Subcutaneous abdominal adipose tissue (tissue), 5 donors: ENCODE measurements at regions not wholly inside any gene's neighbourhood (a gene's known extent, or its start where the extent isn't known, plus 50 kb on each side); places are given as distances from the start of the nearest gene placed in this dataset.
"Not testable (repeated sequence)": the region's sequence is repeated elsewhere in the genome, so short reads cannot be mapped to it uniquely, and the experiment has no call there.

Experiments
- H3K27ac ChIP-seq: one replicate; pipeline ENCODE4 v1.7.0; 2013; ENCODE audit warnings: low read depth, mild to moderate bottlenecking, inconsistent platforms, low read length, moderate library complexity
- H3K27me3 ChIP-seq, 5 donors: one replicate each; pipeline ENCODE4 v1.7.0; 2013; ENCODE audit warnings: low read length in 5 of 5, inconsistent platforms in 1 of 5; ENCODE audit not compliant: control insufficient read depth in 5 of 5, insufficient read depth in 4 of 5
- H3K36me3 ChIP-seq, 5 donors: one replicate each; pipeline ENCODE4 v1.7.0; 2013; ENCODE audit warnings: low read length in 5 of 5; ENCODE audit not compliant: control insufficient read depth in 5 of 5, insufficient read depth in 5 of 5
- H3K4me1 ChIP-seq, 5 donors: one replicate each; pipeline ENCODE4 v1.7.0; 2013; ENCODE audit warnings: low read length in 5 of 5, mild to moderate bottlenecking in 3 of 5, moderate library complexity in 1 of 5; ENCODE audit not compliant: control insufficient read depth in 5 of 5, insufficient read depth in 5 of 5
- H3K4me3 ChIP-seq, 5 donors: one replicate each; pipeline ENCODE4 v1.7.0; 2013; ENCODE audit warnings: low read length in 5 of 5, low read depth in 1 of 5
- H3K9ac ChIP-seq, 5 donors: one replicate each; pipeline ENCODE4 v1.7.0; 2013; ENCODE audit warnings: low read length in 5 of 5, mild to moderate bottlenecking in 4 of 5, moderate library complexity in 3 of 5
- H3K9me3 ChIP-seq, 5 donors: one replicate each; pipeline ENCODE4 v1.7.0; 2013; ENCODE audit warnings: low read length in 5 of 5; ENCODE audit not compliant: control insufficient read depth in 5 of 5
- donor health status: healthy.
- donor health status: healthy.
- donor health status: healthy.
- donor health status: healthy.
- donor health status: healthy.

DNA sequence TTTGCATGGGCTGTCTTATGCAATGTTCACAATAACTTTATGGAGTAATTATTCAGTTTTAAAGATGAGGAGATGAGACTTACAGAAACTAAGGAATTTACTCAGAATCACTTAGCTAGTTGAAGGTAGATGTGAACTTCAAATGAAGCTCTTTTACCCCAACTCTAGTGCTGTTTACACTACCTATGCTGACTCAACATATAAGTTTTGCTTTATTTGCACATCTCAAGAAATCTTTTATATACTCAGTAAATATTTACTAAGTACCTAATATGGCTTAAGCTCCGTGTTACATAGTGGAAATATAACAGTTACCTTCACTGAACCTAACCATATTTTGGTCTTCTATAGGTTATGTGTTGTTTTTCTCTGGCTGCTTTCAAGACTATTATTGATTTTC, 293.2 kb downstream of the ANXA1 start:
- Histone ChIP-seq H3K4me1 (peaks cover 0 to 11% (median 0%) of the 10 kb centered on the region in 5 donors), H3K36me3 (no peaks in the 10 kb centered on the region), H3K4me3 (no peak overlapping the region), H3K27me3 (no peaks in the 10 kb centered on the region), H3K9me3 (no peaks in the 10 kb centered on the region), H3K9ac (no peak overlapping the region), H3K27ac (no peak overlapping the region)

DNA sequence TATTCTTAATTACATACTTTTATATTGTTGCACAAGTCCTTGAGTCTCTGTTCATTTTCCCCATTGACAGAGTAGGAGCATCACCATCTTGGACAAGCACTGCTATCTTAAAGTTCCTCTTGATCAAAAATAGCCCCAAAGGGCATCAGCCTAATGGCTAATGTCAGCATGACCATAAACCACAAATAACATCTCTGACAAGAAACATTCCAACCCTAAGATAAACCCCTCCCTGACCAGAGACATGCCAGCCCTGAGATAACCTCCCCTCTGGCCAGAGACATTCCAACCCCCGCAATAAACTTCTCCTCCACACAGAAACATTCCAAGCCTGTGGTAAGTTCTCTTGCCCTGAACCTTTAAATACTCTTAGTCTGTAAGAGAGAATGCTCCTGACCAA, 293.7 kb downstream of the ANXA1 start:
- not testable (repeated sequence) for H3K9ac ChIP-seq, H3K4me3 ChIP-seq, H3K27me3 ChIP-seq, H3K9me3 ChIP-seq, H3K36me3 ChIP-seq, H3K27ac ChIP-seq
- H3K4me1 ChIP-seq = peaks cover 0 to 11% (median 0%) of the 10 kb centered on the region in 5 donors

DNA sequence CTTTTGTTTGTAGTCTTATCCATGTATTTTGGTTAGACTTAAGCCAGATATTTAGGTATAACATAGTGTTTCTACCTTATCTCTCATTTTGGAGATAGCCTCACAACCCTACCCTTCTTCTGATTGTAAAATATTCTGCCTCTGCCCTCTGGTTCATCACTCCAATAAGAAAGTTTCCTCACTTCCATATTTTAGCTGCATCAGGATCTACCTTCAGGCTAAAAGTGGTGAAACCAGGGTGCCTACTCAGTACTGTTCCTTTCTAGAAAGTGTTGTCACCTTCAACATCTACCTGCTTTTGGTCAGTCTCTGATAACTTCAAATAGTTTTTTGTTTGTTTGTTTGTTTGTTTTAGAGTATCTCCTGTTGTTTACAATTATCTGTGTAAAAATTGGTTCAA, 294.6 kb downstream of the ANXA1 start:
- no peaks in the 10 kb centered on the region for H3K27me3 ChIP-seq
- H3K4me1 ChIP-seq = peaks cover 0 to 11% (median 0%) of the 10 kb centered on the region in 5 donors
- no peaks in the 10 kb centered on the region for H3K36me3 ChIP-seq
- no peaks in the 10 kb centered on the region for H3K9me3 ChIP-seq
- no peak overlapping the region for H3K27ac ChIP-seq
- H3K4me3 ChIP-seq = no peak overlapping the region
- H3K9ac ChIP-seq = no peak overlapping the region

DNA sequence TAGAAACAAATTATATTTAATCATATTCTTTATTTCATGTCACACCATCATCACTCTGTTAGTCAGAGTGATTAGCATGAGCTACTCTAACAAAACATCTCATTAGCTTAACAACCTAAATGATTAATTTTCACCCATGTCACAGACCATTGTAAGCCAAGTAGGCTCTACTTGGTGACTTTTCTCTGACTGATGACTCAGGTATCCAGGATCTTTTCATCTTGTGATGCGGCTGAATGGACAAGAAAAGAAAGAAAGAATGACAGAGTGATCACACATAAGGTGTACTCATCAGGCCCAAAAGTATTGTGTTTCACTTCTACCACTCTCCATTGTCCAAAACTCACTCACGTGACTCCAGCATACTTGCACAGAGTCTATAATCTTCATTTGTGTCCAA, 299.3 kb downstream of the ANXA1 start:
- Histone ChIP-seq H3K9ac (no peak overlapping the region), H3K4me3 (no peak overlapping the region), H3K4me1 (peaks cover 0 to 6% (median 0%) of the 10 kb centered on the region in 5 donors), H3K9me3 (no peaks in the 10 kb centered on the region), H3K27ac (no peak overlapping the region), H3K36me3 (no peaks in the 10 kb centered on the region), H3K27me3 (no peaks in the 10 kb centered on the region)

DNA sequence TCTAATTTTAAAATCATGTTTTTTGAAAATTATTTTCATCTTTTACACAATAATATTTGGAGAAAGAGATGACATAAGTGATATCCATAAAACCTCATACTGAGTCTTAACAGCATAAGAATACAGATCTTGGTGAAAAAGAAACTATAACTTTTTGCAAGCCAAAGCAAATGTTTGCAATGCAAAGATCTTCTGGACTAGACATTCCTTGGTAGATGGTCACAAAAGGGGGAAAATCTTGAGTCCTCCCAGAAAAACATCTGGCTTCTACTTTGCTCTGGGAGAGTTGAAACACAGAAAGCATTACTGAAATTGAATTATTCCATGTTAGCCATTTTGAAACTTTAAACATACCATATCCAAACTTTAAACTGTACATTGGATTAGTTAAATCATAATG, 308.2 kb downstream of the ANXA1 start:
- Histone ChIP-seq H3K36me3 (no peaks in the 10 kb centered on the region), H3K9me3 (no peaks in the 10 kb centered on the region), H3K4me3 (no peak overlapping the region), H3K9ac (no peak overlapping the region), H3K4me1 (no peaks in the 10 kb centered on the region), H3K27ac (no peak overlapping the region), H3K27me3 (no peaks in the 10 kb centered on the region)

DNA sequence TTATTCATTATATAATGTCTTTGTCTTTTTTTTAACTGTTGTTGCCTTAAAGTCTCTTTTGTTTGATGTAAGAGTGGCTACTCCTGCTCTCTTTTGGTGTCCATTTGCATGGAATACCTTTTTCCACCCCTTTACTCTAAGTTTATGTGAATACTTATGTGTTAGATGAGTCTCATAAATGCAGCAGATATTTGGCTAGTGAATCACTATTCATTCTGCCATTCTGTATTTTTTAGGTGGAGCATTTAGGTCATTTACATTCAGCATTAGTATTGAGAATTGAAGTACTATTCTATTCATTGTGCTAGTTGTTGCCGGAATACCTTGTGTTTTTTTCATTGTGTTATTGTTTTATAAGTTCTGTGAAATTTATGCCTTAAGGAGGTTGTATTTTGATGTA, 317.1 kb downstream of the ANXA1 start:
- Histone ChIP-seq H3K27me3 (no peaks in the 10 kb centered on the region), H3K4me3 (no peak overlapping the region), H3K4me1 (no peaks in the 10 kb centered on the region), H3K36me3 (no peaks in the 10 kb centered on the region), H3K9me3 (no peaks in the 10 kb centered on the region), H3K9ac (no peak overlapping the region), H3K27ac (no peak overlapping the region)

DNA sequence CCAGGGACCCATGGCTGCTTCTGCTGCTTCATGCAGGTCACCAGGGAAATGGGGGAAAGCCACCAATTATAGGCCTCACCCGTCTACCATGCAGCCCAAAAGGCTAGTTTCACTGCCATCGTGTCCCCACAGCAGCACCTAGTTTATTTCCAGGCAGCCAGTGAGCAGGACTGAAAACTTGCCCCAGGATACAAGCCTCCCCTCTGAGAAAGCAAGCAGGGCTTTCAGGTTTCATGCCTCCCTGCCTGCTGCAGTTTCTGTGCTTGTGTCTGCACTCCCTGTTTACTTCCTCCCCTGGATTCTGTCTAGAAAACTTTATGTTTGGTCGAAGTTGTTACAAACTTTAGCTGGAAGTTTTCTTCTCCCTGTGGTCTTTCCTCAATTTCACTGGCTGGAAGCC, 319.1 kb downstream of the ANXA1 start:
- Histone ChIP-seq H3K9ac (no peak overlapping the region), H3K4me3 (no peak overlapping the region), H3K36me3 (no peaks in the 10 kb centered on the region)

DNA sequence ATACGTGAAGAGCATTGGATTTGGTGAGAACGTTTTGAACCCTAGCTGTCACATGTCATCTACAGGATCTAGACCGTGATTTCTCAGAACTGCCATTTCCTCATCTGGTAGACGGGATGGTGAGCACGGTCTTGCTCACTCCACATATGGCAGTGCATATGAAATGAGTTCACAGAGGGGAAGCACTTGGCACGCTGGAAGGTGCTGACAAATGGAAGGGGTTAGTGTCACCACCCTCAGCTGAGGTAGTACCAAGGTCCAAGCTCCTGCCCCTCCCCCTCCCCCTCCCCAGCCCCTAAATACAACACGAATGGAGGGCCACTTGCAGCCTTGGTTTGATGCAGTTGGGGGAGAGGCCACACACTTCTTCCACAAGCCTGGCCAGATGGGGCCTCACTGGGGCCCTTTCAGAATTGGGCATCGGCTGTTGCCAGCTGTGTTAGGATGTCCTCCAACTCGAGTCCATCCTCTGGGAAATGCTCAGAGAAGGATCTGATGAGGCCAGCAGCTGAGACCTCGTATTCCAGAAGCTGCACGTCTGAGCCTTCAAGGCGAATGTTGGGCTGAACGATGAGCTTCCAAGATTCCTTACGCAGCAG, 322.4 kb downstream of the ANXA1 start:
- Histone ChIP-seq H3K27ac (no peak overlapping the region), H3K27me3 (no peaks in the 10 kb centered on the region), H3K36me3 (no peaks in the 10 kb centered on the region), H3K4me3 (no peak overlapping the region), H3K9me3 (no peaks in the 10 kb centered on the region), H3K4me1 (no peaks in the 10 kb centered on the region), H3K9ac (no peak overlapping the region)

More for the DNA sequence above, 319.1 kb downstream of the ANXA1 start:
- no peak overlapping the region for H3K27ac ChIP-seq
- H3K9me3 ChIP-seq = no peaks in the 10 kb centered on the region
- no peaks in the 10 kb centered on the region for H3K27me3 ChIP-seq
- no peaks in the 10 kb centered on the region for H3K4me1 ChIP-seq

DNA sequence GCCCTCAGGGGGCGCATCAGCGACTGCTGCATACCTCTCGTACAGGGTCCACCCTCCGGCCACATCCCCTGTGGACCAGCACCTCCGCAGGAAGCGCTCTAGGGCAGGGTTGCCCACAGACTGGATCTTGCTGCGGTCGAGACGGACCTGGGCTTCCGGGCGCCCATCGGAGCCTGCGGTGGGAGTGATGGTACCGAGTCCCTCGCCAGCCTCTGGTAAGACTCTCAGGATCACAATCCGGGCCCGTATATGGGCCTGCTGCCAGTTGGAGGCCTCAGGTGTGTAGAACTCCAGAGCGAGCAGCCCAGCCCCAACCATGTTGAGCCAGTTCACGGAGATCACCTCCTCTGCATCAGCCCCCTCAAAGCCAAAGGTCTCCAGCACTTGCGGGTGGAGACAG, 323.0 kb downstream of the ANXA1 start:
- H3K9me3 ChIP-seq = no peaks in the 10 kb centered on the region
- H3K9ac ChIP-seq = no peak overlapping the region
- no peaks in the 10 kb centered on the region for H3K36me3 ChIP-seq
- no peaks in the 10 kb centered on the region for H3K27me3 ChIP-seq
- H3K4me1 ChIP-seq = no peaks in the 10 kb centered on the region
- no peak overlapping the region for H3K4me3 ChIP-seq
- no peak overlapping the region for H3K27ac ChIP-seq

DNA sequence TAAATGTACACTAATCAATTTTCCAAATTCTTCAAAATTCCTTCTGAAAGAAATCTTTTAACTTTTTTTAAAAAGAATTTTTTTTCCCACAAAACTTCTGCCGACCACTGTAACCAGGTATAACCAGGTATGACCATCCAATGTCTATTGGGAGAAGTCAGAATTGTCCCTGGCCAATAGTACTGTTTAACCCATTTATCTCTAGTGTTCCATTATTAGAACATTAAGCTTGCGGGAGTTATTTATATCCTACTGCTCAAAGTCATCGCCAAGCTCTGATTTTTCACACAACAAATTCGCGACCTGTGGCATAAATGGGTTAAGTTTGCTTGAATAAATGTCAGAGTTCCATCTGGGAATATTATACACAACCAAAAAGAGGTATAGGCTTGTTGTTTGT, 343.2 kb downstream of the ANXA1 start:
- peaks cover 0 to 15% (median 12%) of the 10 kb centered on the region in 5 donors for H3K9me3 ChIP-seq
- H3K27ac ChIP-seq = no peak overlapping the region
- H3K9ac ChIP-seq = no peak overlapping the region
- no peak overlapping the region for H3K4me3 ChIP-seq
- no peaks in the 10 kb centered on the region for H3K4me1 ChIP-seq
- no peaks in the 10 kb centered on the region for H3K36me3 ChIP-seq
- H3K27me3 ChIP-seq = no peaks in the 10 kb centered on the region

DNA sequence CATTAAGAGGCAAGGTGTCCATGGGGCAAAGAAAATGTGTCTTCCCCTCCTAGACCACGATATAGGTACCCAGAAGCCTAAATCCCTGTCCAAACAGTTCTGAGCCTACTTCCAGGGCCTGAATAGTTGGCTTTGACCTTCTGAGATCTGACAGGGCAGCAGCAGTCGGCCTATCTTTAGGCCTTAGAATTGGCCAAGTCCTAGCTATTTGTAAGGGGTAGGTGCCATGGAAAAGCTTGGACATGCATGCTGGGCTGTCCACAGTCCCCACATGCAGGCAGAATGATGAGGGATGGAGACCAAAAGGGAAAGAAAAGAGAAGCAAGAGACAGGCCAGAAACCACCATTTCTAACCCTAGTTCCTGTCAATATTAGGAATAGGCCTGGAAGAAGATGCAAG, 346.1 kb downstream of the ANXA1 start:
- Histone ChIP-seq H3K9ac (no peak overlapping the region), H3K9me3 (peaks cover 0 to 12% (median 10%) of the 10 kb centered on the region in 5 donors), H3K4me3 (no peak overlapping the region), H3K27me3 (no peaks in the 10 kb centered on the region), H3K27ac (no peak overlapping the region), H3K4me1 (no peaks in the 10 kb centered on the region), H3K36me3 (no peaks in the 10 kb centered on the region)
